H9 (cell line): ENCODE measurements at regions not wholly inside any gene's neighbourhood (a gene's known extent, or its start where the extent isn't known, plus 50 kb on each side); places are given as distances from the start of the nearest gene placed in this dataset.

Experiments
- DNase-seq: peaks from one replicate; pipeline ENCODE4 v3.0.0-alpha.2; 2017
- H2AFZ ChIP-seq: one replicate; pipeline ENCODE4 v1.6.1; 2013; ENCODE audit warnings: mild to moderate bottlenecking, low read length, control low read depth, moderate library complexity
- H2AK5ac ChIP-seq: 2 replicates; pipeline ENCODE4 v1.6.1; 2013; ENCODE audit warnings: low read length, control low read depth, mixed read lengths; ENCODE audit not compliant: insufficient read length
- H2BK120ac ChIP-seq: one replicate; pipeline ENCODE4 v1.6.1; 2013; ENCODE audit warnings: low read depth, mild to moderate bottlenecking, low read length, control low read depth, inconsistent platforms; ENCODE audit not compliant: poor library complexity, severe bottlenecking
- H2BK12ac ChIP-seq: 2 replicates; pipeline ENCODE4 v1.6.1; 2013; ENCODE audit warnings: low read length, control low read depth, mixed read lengths, low read depth; ENCODE audit not compliant: insufficient read length
- H2BK15ac ChIP-seq: 2 replicates; pipeline ENCODE4 v1.6.1; 2013; ENCODE audit warnings: low read depth, low read length, control low read depth
- H2BK20ac ChIP-seq: one replicate; pipeline ENCODE4 v1.6.1; 2013; ENCODE audit warnings: low read depth, mild to moderate bottlenecking, low read length, control low read depth, inconsistent platforms; ENCODE audit not compliant: poor library complexity, severe bottlenecking
- H2BK5ac ChIP-seq: 2 replicates; pipeline ENCODE4 v1.6.1; 2013; ENCODE audit warnings: low read length, control low read depth, mixed read lengths; ENCODE audit not compliant: insufficient read length
- H3K14ac ChIP-seq: 2 replicates; pipeline ENCODE4 v1.6.1; 2013; ENCODE audit warnings: low read length, control low read depth; ENCODE audit not compliant: insufficient read depth
- H3K18ac ChIP-seq: 2 replicates; pipeline ENCODE4 v1.6.1; 2013; ENCODE audit warnings: low read depth, mild to moderate bottlenecking, mixed read lengths, low read length, control low read depth; ENCODE audit not compliant: insufficient read length
- H3K23ac ChIP-seq: 2 replicates; pipeline ENCODE4 v1.6.1; 2013; ENCODE audit warnings: low read length, control low read depth, mixed read lengths, low read depth; ENCODE audit not compliant: insufficient read length
- H3K23me2 ChIP-seq: 2 replicates; pipeline ENCODE4 v1.6.1; 2013; ENCODE audit warnings: low read depth, mild to moderate bottlenecking, mixed read lengths, low read length, control low read depth; ENCODE audit not compliant: insufficient read length, poor library complexity, severe bottlenecking
- H3K27ac ChIP-seq: 2 replicates; pipeline ENCODE4 v1.5.1; 2013; ENCODE audit warnings: low read length, control low read depth, mixed read lengths, low read depth; ENCODE audit not compliant: insufficient read length
- H3K27me3 ChIP-seq: 2 replicates; pipeline ENCODE4 v1.6.1; 2013; ENCODE audit warnings: low read length, control low read depth, inconsistent platforms; ENCODE audit not compliant: insufficient read depth
- H3K4ac ChIP-seq: 2 replicates; pipeline ENCODE4 v1.6.1; 2013; ENCODE audit warnings: low read depth, mild to moderate bottlenecking, control low read depth, inconsistent platforms, low read length, moderate library complexity
- H3K4me1 ChIP-seq: 2 replicates; pipeline ENCODE4 v1.6.1; 2013; ENCODE audit warnings: low read length, control low read depth, inconsistent platforms; ENCODE audit not compliant: insufficient read depth
- H3K4me2 ChIP-seq: 2 replicates; pipeline ENCODE4 v1.6.1; 2013; ENCODE audit warnings: low read length, control low read depth, mixed read lengths; ENCODE audit not compliant: insufficient read length, insufficient read depth
- H3K56ac ChIP-seq: 2 replicates; pipeline ENCODE4 v1.6.1; 2013; ENCODE audit warnings: low read depth, mild to moderate bottlenecking, mixed read lengths, low read length, control low read depth; ENCODE audit not compliant: insufficient read length
- H3K79me1 ChIP-seq: 2 replicates; pipeline ENCODE4 v1.6.1; 2013; ENCODE audit warnings: low read depth, mild to moderate bottlenecking, moderate library complexity, low read length, control low read depth, inconsistent platforms; ENCODE audit not compliant: insufficient read depth, poor library complexity, severe bottlenecking
- H3K79me2 ChIP-seq: 2 replicates; pipeline ENCODE4 v1.6.1; 2013; ENCODE audit warnings: low read length, control low read depth, inconsistent platforms; ENCODE audit not compliant: insufficient read depth
- H3K9ac ChIP-seq: 2 replicates; pipeline ENCODE4 v1.6.1; 2013; ENCODE audit warnings: low read length, control low read depth, mixed read lengths; ENCODE audit not compliant: insufficient read length; ENCODE audit errors: extremely low read depth
- H3K9me3 ChIP-seq: one replicate; pipeline ENCODE4 v1.6.1; 2013; ENCODE audit warnings: low read depth, low read length, inconsistent platforms; ENCODE audit not compliant: control insufficient read depth
- H3T11ph ChIP-seq: one replicate; pipeline ENCODE4 v1.6.1; 2013; ENCODE audit warnings: mild to moderate bottlenecking, low read length, control low read depth, inconsistent platforms
- H4K20me1 ChIP-seq: one replicate; pipeline ENCODE4 v1.6.1; 2013; ENCODE audit not compliant: control insufficient read depth, insufficient read length, insufficient read depth
- H4K5ac ChIP-seq: 2 replicates; pipeline ENCODE4 v1.6.1; 2013; ENCODE audit warnings: low read depth, mild to moderate bottlenecking, mixed read lengths, low read length, control low read depth; ENCODE audit not compliant: insufficient read length
- H4K8ac ChIP-seq: replicated peaks from 2 replicates; pipeline ENCODE4 v1.6.1; 2013; ENCODE audit warnings: low read length, control low read depth, mixed read lengths, low read depth; ENCODE audit not compliant: insufficient read length
- H4K91ac ChIP-seq: 2 replicates; pipeline ENCODE4 v1.6.1; 2013; ENCODE audit warnings: low read depth, mild to moderate bottlenecking, moderate library complexity, mixed read lengths, low read length, control low read depth; ENCODE audit not compliant: insufficient read length
- H3K27ac Mint-ChIP-seq, 3 experiments: 2 replicates in 2 of 3; 3 replicates in 1 of 3; pipeline ENCODE4 v1.8.0; 2020 to 2021; ENCODE audit warnings: mixed read lengths in 3 of 3, mild to moderate bottlenecking in 1 of 3, moderate library complexity in 1 of 3
- H3K27me3 Mint-ChIP-seq: 2 replicates; pipeline ENCODE4 v1.8.0; 2021; ENCODE audit warnings: low read depth, mild to moderate bottlenecking, moderate library complexity, mixed read lengths
- H3K36me3 Mint-ChIP-seq, 3 experiments: 2 replicates in 2 of 3; 3 replicates in 1 of 3; pipeline ENCODE4 v1.8.0; 2020 to 2021; ENCODE audit warnings: low read depth in 3 of 3, mixed read lengths in 3 of 3; ENCODE audit not compliant: insufficient read depth in 1 of 3
- H3K4me1 Mint-ChIP-seq, 2 experiments: 2 replicates each; pipeline ENCODE4 v1.8.0; 2020; ENCODE audit warnings: mixed read lengths in 2 of 2
- H3K4me3 Mint-ChIP-seq, 2 experiments: 2 replicates in 1 of 2; 3 replicates in 1 of 2; pipeline ENCODE4 v1.8.0; 2020 to 2021; ENCODE audit warnings: mild to moderate bottlenecking in 2 of 2, mixed read lengths in 2 of 2, moderate library complexity in 1 of 2
- H3K9me3 Mint-ChIP-seq, 2 experiments: 2 replicates in 1 of 2; 3 replicates in 1 of 2; pipeline ENCODE4 v1.8.0; 2020; ENCODE audit warnings: mild to moderate bottlenecking in 2 of 2, mixed read lengths in 2 of 2, moderate library complexity in 1 of 2
- CTCF ChIP-seq: fragments of 200-600 bp; sonication (generic); conservative IDR thresholded peaks from 3 replicates; pipeline ENCODE4 v1.8.0; 2021; ENCODE audit warnings: antibody characterized with exemption, mild to moderate bottlenecking
- WGBS: extraction: QIAGEN DNeasy Blood & Tissue Kit; methylation state at CpG from one replicate; pipeline ENCODE4 v1.1.7; 2013; ENCODE audit warnings: missing lambda C conversion rate, low lambda C conversion rate, mixed read lengths; ENCODE audit not compliant: insufficient read length; ENCODE audit errors: extremely low coverage; 5-methylcytosine and 5-hydroxymethylcytosine counted together

- Histone ChIP-seq H3K23ac (no peak overlapping the region), H2AK5ac (no peak overlapping the region), H4K20me1 (no peaks in the 10 kb centered on the region), H2BK15ac (no peak overlapping the region), H3K27ac (no peak overlapping the region), H3K4me2 (no peak overlapping the region), H3K79me2 (no peaks in the 10 kb centered on the region), H3K23me2 (no peaks in the 10 kb centered on the region), H3K79me1 (no peaks in the 10 kb centered on the region), H2BK120ac (no peak overlapping the region), H4K91ac (no peak overlapping the region), H3K4ac (no peak overlapping the region), H2BK5ac (no peak overlapping the region), H2AFZ (no peak overlapping the region), H3K9ac (no peak overlapping the region), H3T11ph (no peak overlapping the region), H3K4me1 (peaks cover 3% of the 10 kb centered on the region; the same call in 1 of the 2 replicates), H2BK12ac (no peak overlapping the region), H3K27me3 (no peaks in the 10 kb centered on the region), H3K56ac (no peak overlapping the region), H3K14ac (no peak overlapping the region), H2BK20ac (no peak overlapping the region), H4K5ac (no peak overlapping the region), H3K9me3 (no peaks in the 10 kb centered on the region), H4K8ac (no peak overlapping the region), H3K18ac (no peak overlapping the region)
- Mint-ChIP-seq H3K9me3 (no peaks in the 10 kb centered on the region), H3K4me1 (peaks cover 18 to 21% of the 10 kb centered on the region in 2 experiments), H3K4me3 (no peak overlapping the region), H3K36me3 (no peaks in the 10 kb centered on the region), H3K27me3 (peaks cover 10% of the 10 kb centered on the region), H3K27ac (0 out of 7 replicates have a peak overlapping the region, but pooled peaks of 1 of the 3 experiments have one; percentile 44)
- no peak for DNase-seq
- TF ChIP-seq CTCF, result no peak
- WGBS, result no CpG with 5 or more reads among the region's 8 CpGs
Observed at GRCh38 chr10:110402077-110402416, 95.7 kb upstream of the DUSP5 start.
